ENCODE measurements at regions not wholly inside any gene's neighbourhood (a gene's known extent, or its start where the extent isn't known, plus 50 kb on each side); places are given as distances from the start of the nearest gene placed in this dataset.

DNA sequence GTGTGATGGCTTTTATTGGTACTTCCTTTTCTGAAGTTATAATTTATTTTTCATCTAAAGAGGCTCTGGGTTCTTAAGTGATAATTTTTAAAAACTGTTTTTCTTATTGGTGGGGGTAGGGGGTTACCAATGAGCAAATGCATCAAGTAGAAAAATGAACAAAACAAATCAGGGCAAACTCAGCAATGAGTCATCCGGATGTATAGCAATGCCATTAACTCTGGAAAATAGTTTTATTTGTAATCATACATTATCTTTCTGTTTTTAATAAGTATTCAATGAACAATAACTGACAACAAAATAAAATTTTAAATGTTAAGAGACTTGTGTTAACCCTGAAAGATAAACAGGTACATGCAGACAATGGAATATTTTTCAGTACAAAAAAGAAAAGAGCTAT is 67.6 kb downstream of the UFM1 start:
- TF ChIP-seq, protein P1, sequence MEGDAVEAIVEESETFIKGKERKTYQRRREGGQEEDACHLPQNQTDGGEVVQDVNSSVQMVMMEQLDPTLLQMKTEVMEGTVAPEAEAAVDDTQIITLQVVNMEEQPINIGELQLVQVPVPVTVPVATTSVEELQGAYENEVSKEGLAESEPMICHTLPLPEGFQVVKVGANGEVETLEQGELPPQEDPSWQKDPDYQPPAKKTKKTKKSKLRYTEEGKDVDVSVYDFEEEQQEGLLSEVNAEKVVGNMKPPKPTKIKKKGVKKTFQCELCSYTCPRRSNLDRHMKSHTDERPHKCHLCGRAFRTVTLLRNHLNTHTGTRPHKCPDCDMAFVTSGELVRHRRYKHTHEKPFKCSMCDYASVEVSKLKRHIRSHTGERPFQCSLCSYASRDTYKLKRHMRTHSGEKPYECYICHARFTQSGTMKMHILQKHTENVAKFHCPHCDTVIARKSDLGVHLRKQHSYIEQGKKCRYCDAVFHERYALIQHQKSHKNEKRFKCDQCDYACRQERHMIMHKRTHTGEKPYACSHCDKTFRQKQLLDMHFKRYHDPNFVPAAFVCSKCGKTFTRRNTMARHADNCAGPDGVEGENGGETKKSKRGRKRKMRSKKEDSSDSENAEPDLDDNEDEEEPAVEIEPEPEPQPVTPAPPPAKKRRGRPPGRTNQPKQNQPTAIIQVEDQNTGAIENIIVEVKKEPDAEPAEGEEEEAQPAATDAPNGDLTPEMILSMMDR (IDR thresholded peaks at IDR 0.05): no peak
- no peak for TF ChIP-seq ZC3H11A (IDR thresholded peaks at IDR 0.05)
- no peak for TF ChIP-seq CHD2 (IDR thresholded peaks at IDR 0.05; ENCODE audit: low read length, partially characterized antibody)
- no peak for TF ChIP-seq TP53 (CRISPR knock-in tag; IDR thresholded peaks at IDR 0.05)
